ENCODE measurements at regions not wholly inside any gene's neighbourhood (a gene's known extent, or its start where the extent isn't known, plus 50 kb on each side); places are given as distances from the start of the nearest gene placed in this dataset.
"Not testable (repeated sequence)": the region's sequence is repeated elsewhere in the genome, so short reads cannot be mapped to it uniquely, and the experiment has no call there.

DNA sequence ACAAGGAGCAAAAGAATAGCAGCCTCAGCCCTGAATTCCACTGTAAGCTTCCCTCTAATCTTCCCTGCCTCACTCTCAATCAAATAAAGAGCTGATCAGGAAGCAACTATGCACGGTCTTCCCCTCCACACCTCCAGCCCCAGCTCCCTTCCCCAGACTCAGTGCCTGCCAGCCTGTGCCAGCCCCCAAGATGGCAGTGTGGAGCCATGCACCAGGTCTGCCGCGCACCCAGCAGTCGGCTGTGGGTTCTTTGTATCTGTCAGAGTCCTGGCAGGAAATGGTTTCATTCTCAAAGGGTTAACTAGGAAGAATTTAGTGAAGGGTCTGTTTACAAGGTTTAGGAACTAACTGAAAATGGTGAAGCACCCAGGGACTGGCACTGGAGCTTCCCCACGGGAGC lies 71.3 kb upstream of the PRSS12 start:
- not testable (repeated sequence) for H3K79me2 ChIP-seq (ENCODE audit: control insufficient read depth, insufficient read depth, low read length, poor library complexity); H3K9me3 ChIP-seq (ENCODE audit: insufficient read depth, low read depth, low read length); H3K4me3 ChIP-seq (ENCODE audit: low read depth, low read length); H2BK12ac ChIP-seq (ENCODE audit: low read length); H2AK5ac ChIP-seq (ENCODE audit: low read length); H3K23ac ChIP-seq (ENCODE audit: low read length); H2AFZ ChIP-seq (ENCODE audit: insufficient read depth, low read length, poor library complexity); H3K4ac ChIP-seq (ENCODE audit: low read depth, low read length); H3K27me3 ChIP-seq (ENCODE audit: insufficient read depth, low read length); H3K14ac ChIP-seq (ENCODE audit: low read length); H3K36me3 ChIP-seq (ENCODE audit: control insufficient read depth in 1 of 2, insufficient read depth in 2 of 2, low read length in 2 of 2); H4K12ac ChIP-seq (ENCODE audit: low read depth, low read length); H3K9ac ChIP-seq (ENCODE audit: low read length); H3K4me2 ChIP-seq (ENCODE audit: low read length); H3K18ac ChIP-seq (ENCODE audit: low read length); H3K4me1 ChIP-seq (ENCODE audit: control insufficient read depth in 1 of 2, insufficient read depth in 2 of 2, low read length in 2 of 2)
- Histone ChIP-seq H3K79me1 (ENCODE audit: low read length) (peaks cover 11% of the 10 kb centered on the region), H2BK120ac (ENCODE audit: insufficient read depth, low read length, poor library complexity) (peak overlapping the region; percentile 60), H3K27ac (ENCODE audit: low read depth, low read length) (peak overlapping the region; percentile 81), H4K91ac (ENCODE audit: low read depth, low read length) (peak overlapping the region; percentile 68), H2BK5ac (ENCODE audit: low read depth, low read length, poor library complexity) (peak overlapping the region; percentile 56), H4K8ac (ENCODE audit: low read depth, low read length) (peak overlapping the region; percentile 38)
- WGBS (ENCODE audit: extremely low coverage, insufficient coverage, insufficient read length): no CpG with 5 or more reads among the region's 5 CpGs
- peak in 1 of 2 donors; percentile 10 for DNase-seq

DNA sequence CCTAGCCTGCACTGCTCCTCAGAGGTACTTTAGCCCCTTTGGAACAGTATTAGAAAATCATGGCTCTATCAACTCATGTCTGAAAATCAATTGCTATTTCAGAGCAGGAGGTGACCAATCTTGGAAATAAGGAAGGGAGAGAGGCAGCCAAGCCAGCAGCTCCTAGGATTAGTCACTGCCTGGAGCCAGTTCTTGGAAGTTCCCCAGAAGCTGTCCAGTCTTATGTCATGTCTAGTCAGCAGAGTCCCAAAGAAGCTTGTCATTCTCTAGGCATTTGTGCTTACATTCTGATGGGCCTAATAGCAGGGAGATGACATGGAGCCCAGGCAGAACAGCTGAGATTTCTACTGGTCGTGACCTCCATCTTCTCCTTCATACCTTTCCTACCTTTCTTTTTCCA lies 76.1 kb upstream of the PRSS12 start:
- H4K12ac ChIP-seq (ENCODE audit: low read depth, low read length); H3K4me2 ChIP-seq (ENCODE audit: low read length); H3K14ac ChIP-seq (ENCODE audit: low read length); H3K9me3 ChIP-seq (ENCODE audit: insufficient read depth, low read depth, low read length); H4K91ac ChIP-seq (ENCODE audit: low read depth, low read length); H4K8ac ChIP-seq (ENCODE audit: low read depth, low read length); H2AFZ ChIP-seq (ENCODE audit: insufficient read depth, low read length, poor library complexity); H3K18ac ChIP-seq (ENCODE audit: low read length); H3K27me3 ChIP-seq (ENCODE audit: insufficient read depth, low read length); H3K36me3 ChIP-seq (ENCODE audit: control insufficient read depth in 1 of 2, insufficient read depth in 2 of 2, low read length in 2 of 2); H3K27ac ChIP-seq (ENCODE audit: low read depth, low read length); H3K9ac ChIP-seq (ENCODE audit: low read length); H2BK120ac ChIP-seq (ENCODE audit: insufficient read depth, low read length, poor library complexity); H3K4ac ChIP-seq (ENCODE audit: low read depth, low read length); H3K23ac ChIP-seq (ENCODE audit: low read length); H3K79me1 ChIP-seq (ENCODE audit: low read length); H3K4me3 ChIP-seq (ENCODE audit: low read depth, low read length); H3K79me2 ChIP-seq (ENCODE audit: control insufficient read depth, insufficient read depth, low read length, poor library complexity); H2BK12ac ChIP-seq (ENCODE audit: low read length); H2AK5ac ChIP-seq (ENCODE audit: low read length); H2BK5ac ChIP-seq (ENCODE audit: low read depth, low read length, poor library complexity); DNase-seq; H3K4me1 ChIP-seq (ENCODE audit: control insufficient read depth in 1 of 2, insufficient read depth in 2 of 2, low read length in 2 of 2): not testable (repeated sequence)
- no CpG with 5 or more reads among the region's 1 CpG for WGBS (ENCODE audit: extremely low coverage, insufficient coverage, insufficient read length)

DNA sequence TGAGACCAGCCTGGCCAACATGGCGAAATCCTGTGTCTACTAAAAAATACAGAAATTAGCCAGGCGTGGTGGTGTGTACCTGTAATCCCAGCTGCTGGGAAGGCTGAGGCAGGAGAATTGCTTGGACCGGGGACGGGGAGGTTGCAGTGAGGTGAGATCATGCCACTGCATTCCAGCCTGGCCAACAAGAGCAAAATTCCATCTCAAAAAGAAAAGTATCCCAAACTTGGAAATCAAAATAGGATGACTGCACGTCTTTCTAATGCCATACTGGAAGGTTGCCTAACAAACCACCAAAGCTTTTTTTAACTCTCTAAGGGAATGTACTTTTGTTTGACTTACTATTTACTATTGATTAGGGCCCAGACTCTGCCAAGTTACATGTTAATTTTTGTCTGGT lies 79.6 kb upstream of the PRSS12 start:
- not testable (repeated sequence) for H3K27me3 ChIP-seq (ENCODE audit: insufficient read depth, low read length); H3K9me3 ChIP-seq (ENCODE audit: insufficient read depth, low read depth, low read length); H3K79me2 ChIP-seq (ENCODE audit: control insufficient read depth, insufficient read depth, low read length, poor library complexity); H4K91ac ChIP-seq (ENCODE audit: low read depth, low read length); H3K4me2 ChIP-seq (ENCODE audit: low read length); H3K9ac ChIP-seq (ENCODE audit: low read length); H3K14ac ChIP-seq (ENCODE audit: low read length); H4K12ac ChIP-seq (ENCODE audit: low read depth, low read length); H2BK120ac ChIP-seq (ENCODE audit: insufficient read depth, low read length, poor library complexity); H3K27ac ChIP-seq (ENCODE audit: low read depth, low read length); H2BK12ac ChIP-seq (ENCODE audit: low read length); H2AFZ ChIP-seq (ENCODE audit: insufficient read depth, low read length, poor library complexity); H3K4ac ChIP-seq (ENCODE audit: low read depth, low read length); H3K4me1 ChIP-seq (ENCODE audit: control insufficient read depth in 1 of 2, insufficient read depth in 2 of 2, low read length in 2 of 2); H3K23ac ChIP-seq (ENCODE audit: low read length); H3K18ac ChIP-seq (ENCODE audit: low read length); H2AK5ac ChIP-seq (ENCODE audit: low read length); H2BK5ac ChIP-seq (ENCODE audit: low read depth, low read length, poor library complexity); H3K36me3 ChIP-seq (ENCODE audit: control insufficient read depth in 1 of 2, insufficient read depth in 2 of 2, low read length in 2 of 2); H3K79me1 ChIP-seq (ENCODE audit: low read length); H4K8ac ChIP-seq (ENCODE audit: low read depth, low read length); H3K4me3 ChIP-seq (ENCODE audit: low read depth, low read length)
- no CpG with 5 or more reads among the region's 5 CpGs for WGBS (ENCODE audit: extremely low coverage, insufficient coverage, insufficient read length)
- DNase-seq: peak in 1 of 2 donors; percentile 28

DNA sequence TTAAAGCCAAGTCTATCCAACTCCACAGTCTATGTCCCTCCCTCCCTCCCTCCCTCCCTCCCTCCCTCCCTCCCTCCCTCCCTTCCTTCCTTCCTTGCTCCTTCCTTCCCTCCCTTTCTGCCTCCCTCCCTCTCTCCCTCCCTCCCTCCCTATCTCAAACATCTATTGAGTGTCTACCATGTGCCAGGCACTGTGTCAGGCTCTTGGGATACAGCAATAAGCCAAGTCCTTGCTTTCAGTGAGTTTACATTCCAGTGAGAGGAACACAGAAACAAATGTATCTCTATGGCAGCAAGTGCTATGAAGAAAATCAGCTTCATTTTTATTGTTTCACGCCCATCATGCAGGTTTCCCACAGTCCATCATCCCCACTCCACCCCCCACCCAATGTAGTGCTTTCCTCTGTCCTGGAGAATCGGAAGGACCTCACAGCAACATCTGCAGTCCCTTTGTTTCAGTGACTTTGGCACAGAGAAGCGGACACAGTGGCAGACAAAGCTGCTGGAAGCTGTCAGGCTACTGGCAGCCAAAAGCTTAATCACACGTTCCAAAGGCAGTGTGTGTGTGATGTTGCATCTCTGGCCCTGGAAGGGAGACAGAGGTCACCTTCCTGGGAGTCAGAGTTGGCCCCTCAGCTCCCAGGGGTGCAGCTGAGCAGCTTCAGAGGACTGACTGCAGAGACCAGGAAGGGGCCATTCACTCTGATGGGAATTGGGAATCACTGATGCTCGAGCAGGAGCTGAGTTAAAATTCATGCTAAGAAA lies 81.0 kb upstream of the PRSS12 start:
- H3K4me2 ChIP-seq (ENCODE audit: low read length); DNase-seq; H2BK120ac ChIP-seq (ENCODE audit: insufficient read depth, low read length, poor library complexity); H3K27ac ChIP-seq (ENCODE audit: low read depth, low read length); H3K79me2 ChIP-seq (ENCODE audit: control insufficient read depth, insufficient read depth, low read length, poor library complexity); H3K9me3 ChIP-seq (ENCODE audit: insufficient read depth, low read depth, low read length); H3K79me1 ChIP-seq (ENCODE audit: low read length); H2BK5ac ChIP-seq (ENCODE audit: low read depth, low read length, poor library complexity); H2AFZ ChIP-seq (ENCODE audit: insufficient read depth, low read length, poor library complexity); H3K23ac ChIP-seq (ENCODE audit: low read length); H3K4me1 ChIP-seq (ENCODE audit: control insufficient read depth in 1 of 2, insufficient read depth in 2 of 2, low read length in 2 of 2); H3K9ac ChIP-seq (ENCODE audit: low read length); H2BK12ac ChIP-seq (ENCODE audit: low read length); H2AK5ac ChIP-seq (ENCODE audit: low read length); H4K91ac ChIP-seq (ENCODE audit: low read depth, low read length); H3K36me3 ChIP-seq (ENCODE audit: control insufficient read depth in 1 of 2, insufficient read depth in 2 of 2, low read length in 2 of 2); H4K8ac ChIP-seq (ENCODE audit: low read depth, low read length); H3K4me3 ChIP-seq (ENCODE audit: low read depth, low read length); H3K4ac ChIP-seq (ENCODE audit: low read depth, low read length); H4K12ac ChIP-seq (ENCODE audit: low read depth, low read length); H3K14ac ChIP-seq (ENCODE audit: low read length); H3K18ac ChIP-seq (ENCODE audit: low read length); H3K27me3 ChIP-seq (ENCODE audit: insufficient read depth, low read length): not testable (repeated sequence)
- WGBS (ENCODE audit: extremely low coverage, insufficient coverage, insufficient read length): no CpG with 5 or more reads among the region's 5 CpGs

Measured in trophoblast cell (in vitro differentiated cells and primary cell).